22Rv1 (cell line): ENCODE measurements at regions not wholly inside any gene's neighbourhood (a gene's known extent, or its start where the extent isn't known, plus 50 kb on each side); places are given as distances from the start of the nearest gene placed in this dataset.

ENCODE experiments used
- ZFX ChIP-seq: fragments of 450-650 bp; IDR thresholded peaks from 2 replicates; pipeline ENCODE4 v1.6.1; 2017; ENCODE audit warnings: antibody characterized with exemption, borderline replicate concordance
- TF ChIP-seq, protein P1 (sequence below): fragments of 450-650 bp; IDR thresholded peaks from 2 replicates; pipeline ENCODE4 v1.5.1; 2017; ENCODE audit warnings: mild to moderate bottlenecking

DNA sequence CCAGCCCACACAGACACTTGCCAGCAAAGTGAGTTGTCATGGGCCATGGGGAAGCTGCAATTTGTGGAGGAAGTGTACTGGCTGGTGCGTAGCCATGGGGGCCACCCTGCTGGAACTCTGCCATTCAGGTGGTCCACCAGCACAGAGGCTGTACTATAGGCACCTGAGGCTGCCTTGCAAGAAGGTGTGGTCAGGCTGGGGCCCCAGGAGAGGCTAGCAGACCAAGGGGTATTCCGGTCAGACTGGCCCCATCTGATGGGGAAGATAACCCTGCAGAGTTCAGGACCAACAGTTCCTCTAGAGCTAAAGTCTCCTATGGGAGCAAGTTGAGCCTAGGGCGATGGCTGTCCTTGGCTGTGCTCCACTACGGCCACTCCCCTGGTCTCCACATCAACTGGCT is 136.1 kb downstream of the DCAF12L2 start:
- TF ChIP-seq, protein P1, sequence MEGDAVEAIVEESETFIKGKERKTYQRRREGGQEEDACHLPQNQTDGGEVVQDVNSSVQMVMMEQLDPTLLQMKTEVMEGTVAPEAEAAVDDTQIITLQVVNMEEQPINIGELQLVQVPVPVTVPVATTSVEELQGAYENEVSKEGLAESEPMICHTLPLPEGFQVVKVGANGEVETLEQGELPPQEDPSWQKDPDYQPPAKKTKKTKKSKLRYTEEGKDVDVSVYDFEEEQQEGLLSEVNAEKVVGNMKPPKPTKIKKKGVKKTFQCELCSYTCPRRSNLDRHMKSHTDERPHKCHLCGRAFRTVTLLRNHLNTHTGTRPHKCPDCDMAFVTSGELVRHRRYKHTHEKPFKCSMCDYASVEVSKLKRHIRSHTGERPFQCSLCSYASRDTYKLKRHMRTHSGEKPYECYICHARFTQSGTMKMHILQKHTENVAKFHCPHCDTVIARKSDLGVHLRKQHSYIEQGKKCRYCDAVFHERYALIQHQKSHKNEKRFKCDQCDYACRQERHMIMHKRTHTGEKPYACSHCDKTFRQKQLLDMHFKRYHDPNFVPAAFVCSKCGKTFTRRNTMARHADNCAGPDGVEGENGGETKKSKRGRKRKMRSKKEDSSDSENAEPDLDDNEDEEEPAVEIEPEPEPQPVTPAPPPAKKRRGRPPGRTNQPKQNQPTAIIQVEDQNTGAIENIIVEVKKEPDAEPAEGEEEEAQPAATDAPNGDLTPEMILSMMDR: no peak
- TF ChIP-seq ZFX: no peak
